GM23248 (cell line): ENCODE measurements at regions not wholly inside any gene's neighbourhood (a gene's known extent, or its start where the extent isn't known, plus 50 kb on each side); places are given as distances from the start of the nearest gene placed in this dataset.
A peak's percentile ranks its signal among the peaks of the same experiment; 100 is the strongest.

ENCODE experiments used
- DNase-seq: peaks from one replicate; pipeline ENCODE4 v3.0.0-alpha.2; 2015
- H2AFZ ChIP-seq: fragments of 200-600 bp; sonication (generic); 2 replicates; pipeline ENCODE4 v1.6.1; 2016; ENCODE audit warnings: antibody characterized with exemption
- H3F3A ChIP-seq: fragments of 200-600 bp; sonication (generic); 2 replicates; pipeline ENCODE4 v1.6.1; 2016; ENCODE audit warnings: mild to moderate bottlenecking, antibody characterized with exemption, mixed run types; ENCODE audit not compliant: insufficient read depth
- H3K27ac ChIP-seq: fragments of 200-600 bp; sonication (generic); 2 replicates; pipeline ENCODE4 v1.5.1; 2016; ENCODE audit warnings: mild to moderate bottlenecking
- H3K27me3 ChIP-seq: fragments of 200-600 bp; sonication (generic); replicated peaks from 2 replicates; pipeline ENCODE4 v1.6.1; 2016; ENCODE audit warnings: mild to moderate bottlenecking; ENCODE audit not compliant: insufficient read depth
- H3K36me3 ChIP-seq: fragments of 200-600 bp; sonication (generic); 2 replicates; pipeline ENCODE4 v1.6.1; 2016; ENCODE audit warnings: low read depth, mild to moderate bottlenecking
- H3K4me1 ChIP-seq: fragments of 200-600 bp; sonication (generic); 2 replicates; pipeline ENCODE4 v1.6.1; 2016; ENCODE audit warnings: mild to moderate bottlenecking; ENCODE audit not compliant: insufficient read depth
- H3K4me2 ChIP-seq: fragments of 200-600 bp; sonication (generic); one replicate; pipeline ENCODE4 v1.6.1; 2016; ENCODE audit warnings: mild to moderate bottlenecking; ENCODE audit not compliant: unreplicated experiment
- H3K4me3 ChIP-seq: fragments of 200-600 bp; sonication (generic); 2 replicates; pipeline ENCODE4 v1.5.1; 2016; ENCODE audit warnings: mild to moderate bottlenecking
- H3K79me2 ChIP-seq: fragments of 200-600 bp; sonication (generic); 2 replicates; pipeline ENCODE4 v1.6.1; 2016; ENCODE audit warnings: mild to moderate bottlenecking; ENCODE audit not compliant: insufficient read depth
- H3K9ac ChIP-seq: fragments of 200-600 bp; sonication (generic); 2 replicates; pipeline ENCODE4 v1.6.1; 2016; ENCODE audit warnings: mild to moderate bottlenecking
- H3K9me2 ChIP-seq: fragments of 200-600 bp; sonication (generic); 2 replicates; pipeline ENCODE4 v1.6.1; 2016; ENCODE audit warnings: mixed run types, mild to moderate bottlenecking, moderate library complexity; ENCODE audit not compliant: insufficient read depth
- H3K9me3 ChIP-seq: fragments of 200-600 bp; sonication (generic); one replicate; pipeline ENCODE4 v1.6.1; 2017; ENCODE audit warnings: low read depth
- H4K20me1 ChIP-seq: fragments of 200-600 bp; sonication (generic); 2 replicates; pipeline ENCODE4 v1.6.0; 2016; ENCODE audit not compliant: insufficient read depth
- EZH2 ChIP-seq: fragments of 200-600 bp; sonication (generic); IDR thresholded peaks from 2 replicates; pipeline ENCODE4 v1.6.1; 2018; ENCODE audit warnings: antibody characterized with exemption, mild to moderate bottlenecking; ENCODE audit not compliant: insufficient read depth, poor library complexity, severe bottlenecking
- EZH2phosphoT487 ChIP-seq: fragments of 200-600 bp; sonication (generic); IDR thresholded peaks from 2 replicates; pipeline ENCODE4 v1.6.1; 2018; ENCODE audit warnings: antibody characterized with exemption, moderate library complexity, mild to moderate bottlenecking, low read depth; ENCODE audit not compliant: insufficient read depth
- WGBS, 2 experiments: methylation state at CpG; one replicate each; pipeline ENCODE4 v1.1.6; 2015 to 2017; ENCODE audit warnings: low lambda C conversion rate in 2 of 2, low coverage in 1 of 2; ENCODE audit errors: missing lambda C conversion rate in 2 of 2; 5-methylcytosine and 5-hydroxymethylcytosine counted together
- in situ Hi-C: fragments of 300-500 bp; cut with MboI; formaldehyde crosslinking; loops from 2 replicates; pipeline ENCODE4 v1.15.0; 2020

- Histone ChIP-seq H3K27ac (no peak overlapping the region), H3F3A (no peaks in the 10 kb centered on the region), H3K4me1 (no peaks in the 10 kb centered on the region), H2AFZ (no peak overlapping the region), H3K9me2 (no peaks in the 10 kb centered on the region), H3K27me3 (peaks cover 40% of the 10 kb centered on the region), H3K4me2 (no peak overlapping the region), H3K4me3 (no peak overlapping the region), H4K20me1 (no peaks in the 10 kb centered on the region), H3K9me3 (no peaks in the 10 kb centered on the region), H3K9ac (no peak overlapping the region), H3K36me3 (no peaks in the 10 kb centered on the region), H3K79me2 (no peaks in the 10 kb centered on the region)
- TF ChIP-seq EZH2 (no peak), EZH2phosphoT487 (no peak)
- peak; percentile 42 for DNase-seq
- 16 to 22% methylated on average over 6 of the region's 6 CpGs for WGBS, 2 experiments
- in situ Hi-C loops: no loop called here
Measured at GRCh38 chr5:141800617-141801016, 77.6 kb downstream of the PCDH1 start.

- H3K4me3 ChIP-seq: no peak overlapping the region
- H3F3A ChIP-seq: no peaks in the 10 kb centered on the region
- H3K9me3 ChIP-seq: no peaks in the 10 kb centered on the region
- WGBS, 2 experiments: 55 to 59% methylated on average over 7 of the region's 7 CpGs
- no peak for DNase-seq
- no peak overlapping the region for H2AFZ ChIP-seq
- no peak overlapping the region for H3K27ac ChIP-seq
- H3K4me2 ChIP-seq: no peak overlapping the region
- H3K27me3 ChIP-seq: peaks cover 30% of the 10 kb centered on the region
- H3K4me1 ChIP-seq: no peaks in the 10 kb centered on the region
- H4K20me1 ChIP-seq: no peaks in the 10 kb centered on the region
- H3K9me2 ChIP-seq: no peaks in the 10 kb centered on the region
- in situ Hi-C loops: no loop called here
- H3K79me2 ChIP-seq: no peaks in the 10 kb centered on the region
- TF ChIP-seq EZH2phosphoT487 (no peak), EZH2 (no peak)
- no peak overlapping the region for H3K9ac ChIP-seq
- H3K36me3 ChIP-seq: no peaks in the 10 kb centered on the region
Measured at GRCh38 chr5:141799507-141800167, 78.6 kb downstream of the PCDH1 start.

- H3K9ac ChIP-seq: no peak overlapping the region
- H3K27ac ChIP-seq: no peak overlapping the region
- H2AFZ ChIP-seq: no peak overlapping the region
- no peak for TF ChIP-seq EZH2
- TF ChIP-seq EZH2phosphoT487: no peak
- no peak overlapping the region for H3K4me3 ChIP-seq
- in situ Hi-C loops: no loop called here
- no peak for DNase-seq
- H3K4me1 ChIP-seq: no peaks in the 10 kb centered on the region
- H3K9me2 ChIP-seq: no peaks in the 10 kb centered on the region
- no peaks in the 10 kb centered on the region for H3K36me3 ChIP-seq
- H3K27me3 ChIP-seq: peaks cover 14% of the 10 kb centered on the region
- no peaks in the 10 kb centered on the region for H4K20me1 ChIP-seq
- no peaks in the 10 kb centered on the region for H3F3A ChIP-seq
- H3K4me2 ChIP-seq: no peak overlapping the region
- no peaks in the 10 kb centered on the region for H3K79me2 ChIP-seq
- 30 to 35% methylated on average over 1 of the region's 1 CpG for WGBS, 2 experiments
- no peaks in the 10 kb centered on the region for H3K9me3 ChIP-seq
Measured at GRCh38 chr5:141797425-141797824, 80.8 kb downstream of the PCDH1 start.

GRCh38 chr5:141795421-141795820 is 82.8 kb downstream of the PCDH1 start:
- Histone ChIP-seq H3K27me3 (peaks cover 19% of the 10 kb centered on the region), H3K79me2 (no peaks in the 10 kb centered on the region), H3K9me2 (no peaks in the 10 kb centered on the region), H3K4me2 (no peak overlapping the region), H4K20me1 (no peaks in the 10 kb centered on the region), H3K4me3 (no peak overlapping the region), H3K27ac (no peak overlapping the region), H3F3A (no peaks in the 10 kb centered on the region), H3K4me1 (no peaks in the 10 kb centered on the region), H2AFZ (no peak overlapping the region), H3K9me3 (no peaks in the 10 kb centered on the region), H3K36me3 (no peaks in the 10 kb centered on the region), H3K9ac (no peak overlapping the region)
- TF ChIP-seq EZH2: no peak
- no peak for TF ChIP-seq EZH2phosphoT487
- 61 to 69% methylated on average over 5 of the region's 5 CpGs for WGBS, 2 experiments
- in situ Hi-C loops: no loop called here
- no peak for DNase-seq

GRCh38 chr5:141793881-141794280 is 84.3 kb downstream of the PCDH1 start:
- Histone ChIP-seq H3K9ac (no peak overlapping the region), H3K4me1 (no peaks in the 10 kb centered on the region), H3K9me2 (no peaks in the 10 kb centered on the region), H3K9me3 (no peaks in the 10 kb centered on the region), H3F3A (no peaks in the 10 kb centered on the region), H3K4me3 (no peak overlapping the region), H3K36me3 (no peaks in the 10 kb centered on the region), H3K27ac (no peak overlapping the region), H3K27me3 (peaks cover 28% of the 10 kb centered on the region), H3K79me2 (no peaks in the 10 kb centered on the region), H3K4me2 (no peak overlapping the region), H2AFZ (no peak overlapping the region), H4K20me1 (no peaks in the 10 kb centered on the region)
- TF ChIP-seq EZH2phosphoT487 (no peak), EZH2 (no peak)
- no peak for DNase-seq
- in situ Hi-C loops: no loop called here
- 20 to 34% methylated on average over 3 to 4 of the region's 4 CpGs for WGBS, 2 experiments
